ENCODE measurements at regions not wholly inside any gene's neighbourhood (a gene's known extent, or its start where the extent isn't known, plus 50 kb on each side); places are given as distances from the start of the nearest gene placed in this dataset.

DNA sequence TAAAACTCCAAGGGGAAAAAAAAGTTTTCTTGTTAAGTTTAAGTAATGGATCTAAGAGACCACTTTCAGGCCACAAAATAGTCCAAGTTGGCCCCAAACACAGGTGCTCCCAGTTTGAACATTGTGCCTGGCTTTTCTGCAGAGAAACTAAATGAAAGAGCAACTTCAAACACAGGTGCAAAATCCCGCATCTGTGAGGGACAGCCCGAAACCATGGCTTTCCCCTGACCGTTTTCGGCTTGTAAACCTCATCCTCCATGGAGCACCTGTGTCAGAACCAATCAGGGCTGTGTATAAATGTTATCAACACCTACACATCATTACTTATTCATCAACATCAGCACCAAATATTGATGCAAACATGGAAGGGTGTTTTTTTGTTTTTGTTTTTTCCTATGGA, 126.8 kb upstream of the OBI1 start:
- in situ Hi-C loops (cut with HindIII; ENCODE audit: low sequenced_read_pairs) = no loop called here
- H3K4me3 ChIP-seq (ENCODE audit: low read depth, low read length) = no peak overlapping the region
- DNase-seq (ENCODE audit: low read depth, low spot score) = no peak
- TF ChIP-seq, protein P1, sequence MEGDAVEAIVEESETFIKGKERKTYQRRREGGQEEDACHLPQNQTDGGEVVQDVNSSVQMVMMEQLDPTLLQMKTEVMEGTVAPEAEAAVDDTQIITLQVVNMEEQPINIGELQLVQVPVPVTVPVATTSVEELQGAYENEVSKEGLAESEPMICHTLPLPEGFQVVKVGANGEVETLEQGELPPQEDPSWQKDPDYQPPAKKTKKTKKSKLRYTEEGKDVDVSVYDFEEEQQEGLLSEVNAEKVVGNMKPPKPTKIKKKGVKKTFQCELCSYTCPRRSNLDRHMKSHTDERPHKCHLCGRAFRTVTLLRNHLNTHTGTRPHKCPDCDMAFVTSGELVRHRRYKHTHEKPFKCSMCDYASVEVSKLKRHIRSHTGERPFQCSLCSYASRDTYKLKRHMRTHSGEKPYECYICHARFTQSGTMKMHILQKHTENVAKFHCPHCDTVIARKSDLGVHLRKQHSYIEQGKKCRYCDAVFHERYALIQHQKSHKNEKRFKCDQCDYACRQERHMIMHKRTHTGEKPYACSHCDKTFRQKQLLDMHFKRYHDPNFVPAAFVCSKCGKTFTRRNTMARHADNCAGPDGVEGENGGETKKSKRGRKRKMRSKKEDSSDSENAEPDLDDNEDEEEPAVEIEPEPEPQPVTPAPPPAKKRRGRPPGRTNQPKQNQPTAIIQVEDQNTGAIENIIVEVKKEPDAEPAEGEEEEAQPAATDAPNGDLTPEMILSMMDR (IDR thresholded peaks at IDR 0.05; ENCODE audit: low read depth, low read length) = no peak

DNA sequence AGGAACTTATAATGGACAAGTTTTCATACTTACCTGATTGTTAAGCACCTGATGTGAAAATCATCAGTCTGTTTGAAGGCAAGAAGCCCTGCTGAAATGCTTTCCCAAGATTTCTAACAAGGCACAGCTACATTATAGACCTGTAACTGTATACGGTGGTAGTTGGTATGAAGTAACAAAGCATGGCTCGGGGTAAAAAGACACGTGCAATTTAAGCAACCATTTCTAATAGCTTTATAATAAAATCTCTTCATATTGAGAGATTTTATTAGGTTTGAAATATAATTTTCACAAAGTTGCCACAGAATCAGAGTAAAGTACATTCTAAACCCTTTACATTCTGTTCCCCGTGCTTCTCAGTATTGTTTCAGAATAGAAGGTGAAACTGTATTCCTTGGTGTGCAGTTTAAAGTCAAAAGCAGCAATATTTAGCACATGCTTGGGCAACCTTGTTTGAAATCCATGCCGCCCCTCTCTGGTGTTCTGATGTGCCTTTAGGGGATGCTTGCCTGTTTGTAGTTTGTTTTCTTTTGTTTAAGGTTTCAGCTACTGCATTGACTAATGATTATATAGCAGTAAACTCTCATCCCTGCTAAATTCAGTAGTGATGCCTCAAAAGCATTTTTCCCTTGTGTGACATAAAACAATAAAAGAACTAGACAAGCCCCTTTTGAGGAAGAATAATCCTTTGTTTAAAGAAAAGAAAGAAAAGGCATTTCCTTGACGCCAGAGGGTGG, 125.2 kb upstream of the OBI1 start:
- in situ Hi-C loops (cut with HindIII; ENCODE audit: low sequenced_read_pairs) = no loop called here
- H3K4me3 ChIP-seq (ENCODE audit: low read depth, low read length) = no peak overlapping the region
- TF ChIP-seq, protein P1 (IDR thresholded peaks at IDR 0.05; ENCODE audit: low read depth, low read length) = no peak
- DNase-seq (ENCODE audit: low read depth, low spot score) = no peak

DNA sequence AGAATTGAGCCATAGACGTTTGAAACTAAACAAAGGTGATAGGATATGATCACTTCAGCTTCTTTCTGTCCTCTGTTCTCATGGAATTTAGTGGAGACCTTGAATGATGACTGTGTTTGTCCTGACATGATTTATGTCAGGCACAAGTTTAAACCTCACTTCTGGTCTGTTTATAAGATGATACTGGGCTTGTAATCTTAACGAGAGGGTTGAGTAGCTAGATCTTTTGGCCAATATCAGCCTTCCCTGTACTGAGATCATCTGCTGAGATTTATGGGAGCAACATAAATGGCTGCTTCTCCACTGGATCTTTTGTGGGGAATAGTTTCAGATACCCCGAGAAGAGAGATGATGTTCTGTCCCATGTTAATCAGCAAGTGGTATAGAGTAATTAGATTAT, 121.8 kb upstream of the OBI1 start:
- in situ Hi-C loops (cut with HindIII; ENCODE audit: low sequenced_read_pairs) = no loop called here
- no peak overlapping the region for H3K4me3 ChIP-seq (ENCODE audit: low read depth, low read length)
- no peak for DNase-seq (ENCODE audit: low read depth, low spot score)
- TF ChIP-seq, protein P1 (IDR thresholded peaks at IDR 0.05; ENCODE audit: low read depth, low read length) = no peak

DNA sequence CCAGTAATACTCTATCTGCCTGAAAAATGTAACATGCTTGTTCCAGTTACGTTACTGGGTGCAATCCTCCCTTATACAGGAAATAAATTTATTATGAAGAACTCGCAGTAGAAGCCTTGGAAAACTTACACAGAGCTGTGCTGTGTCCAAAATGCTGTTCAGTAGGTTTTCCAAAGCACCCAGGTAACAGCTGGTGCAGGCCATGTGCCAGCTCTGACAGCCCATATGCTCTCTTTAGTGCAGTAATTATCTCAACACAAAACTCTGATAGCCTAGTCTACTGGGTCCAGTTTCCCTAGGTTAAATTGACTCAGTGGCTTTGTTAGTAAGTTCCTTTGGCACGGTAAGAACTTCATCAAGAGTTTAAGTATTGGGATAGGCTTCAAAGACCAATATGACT, 120.7 kb upstream of the OBI1 start:
- DNase-seq (ENCODE audit: low read depth, low spot score) = no peak
- H3K4me3 ChIP-seq (ENCODE audit: low read depth, low read length) = no peak overlapping the region
- TF ChIP-seq, protein P1 (IDR thresholded peaks at IDR 0.05; ENCODE audit: low read depth, low read length) = no peak
- in situ Hi-C loops (cut with HindIII; ENCODE audit: low sequenced_read_pairs) = no loop called here

DNA sequence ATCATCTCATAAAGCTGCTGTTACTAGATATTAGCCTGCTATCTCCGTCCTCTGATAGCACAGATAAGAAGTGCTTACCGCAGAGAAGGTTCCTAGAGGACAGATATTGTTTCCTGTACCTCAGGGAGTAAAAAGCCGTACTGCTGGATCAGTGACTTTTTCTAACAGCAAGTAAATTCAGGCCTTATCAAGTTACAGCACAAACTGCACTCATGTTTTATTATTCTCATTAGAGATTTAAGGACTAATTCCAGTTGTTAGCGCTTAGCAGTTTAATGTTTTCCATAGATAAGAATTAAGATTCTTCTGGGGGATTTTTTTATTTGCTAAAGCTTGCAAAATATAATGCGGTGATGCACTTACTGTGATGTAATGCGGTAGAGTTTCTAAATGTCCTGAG, 119.0 kb upstream of the OBI1 start:
- DNase-seq (ENCODE audit: low read depth, low spot score) = no peak
- TF ChIP-seq, protein P1 (IDR thresholded peaks at IDR 0.05; ENCODE audit: low read depth, low read length) = no peak
- in situ Hi-C loops (cut with HindIII; ENCODE audit: low sequenced_read_pairs) = no loop called here
- no peak overlapping the region for H3K4me3 ChIP-seq (ENCODE audit: low read depth, low read length)

DNA sequence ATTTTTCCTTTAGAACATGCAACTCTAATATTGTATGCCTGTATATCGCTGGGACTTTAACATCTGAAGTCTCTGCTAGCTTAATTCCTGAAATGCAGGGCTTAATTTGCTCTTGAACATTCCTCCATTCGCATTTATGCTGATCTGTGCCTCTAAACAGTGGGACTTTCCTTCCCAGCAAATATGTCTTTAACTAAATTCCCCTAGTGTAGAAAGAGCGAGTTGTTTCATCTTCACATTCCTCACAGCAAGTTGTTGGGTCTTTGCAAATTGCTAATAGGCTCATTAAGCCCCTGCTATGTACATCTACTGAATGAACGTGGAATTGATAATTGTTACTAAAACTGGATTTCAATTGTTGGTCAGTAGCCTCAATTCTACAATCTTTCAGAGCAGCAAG, 118.4 kb upstream of the OBI1 start:
- in situ Hi-C loops (cut with HindIII; ENCODE audit: low sequenced_read_pairs) = no loop called here
- TF ChIP-seq, protein P1 (IDR thresholded peaks at IDR 0.05; ENCODE audit: low read depth, low read length) = no peak
- no peak for DNase-seq (ENCODE audit: low read depth, low spot score)
- H3K4me3 ChIP-seq (ENCODE audit: low read depth, low read length) = no peak overlapping the region

All from astrocyte of the spinal cord (primary cell).